GM12873 (cell line): ENCODE measurements at regions not wholly inside any gene's neighbourhood (a gene's known extent, or its start where the extent isn't known, plus 50 kb on each side); places are given as distances from the start of the nearest gene placed in this dataset.

Experiments
- TF ChIP-seq, protein P1 (sequence below): IDR thresholded peaks from 2 replicates; pipeline ENCODE4 v1.5.1; 2012; ENCODE audit warnings: low read depth, mild to moderate bottlenecking, moderate library complexity, low read length, control low read depth; ENCODE audit not compliant: insufficient read depth; ENCODE audit errors: missing control alignments

DNA sequence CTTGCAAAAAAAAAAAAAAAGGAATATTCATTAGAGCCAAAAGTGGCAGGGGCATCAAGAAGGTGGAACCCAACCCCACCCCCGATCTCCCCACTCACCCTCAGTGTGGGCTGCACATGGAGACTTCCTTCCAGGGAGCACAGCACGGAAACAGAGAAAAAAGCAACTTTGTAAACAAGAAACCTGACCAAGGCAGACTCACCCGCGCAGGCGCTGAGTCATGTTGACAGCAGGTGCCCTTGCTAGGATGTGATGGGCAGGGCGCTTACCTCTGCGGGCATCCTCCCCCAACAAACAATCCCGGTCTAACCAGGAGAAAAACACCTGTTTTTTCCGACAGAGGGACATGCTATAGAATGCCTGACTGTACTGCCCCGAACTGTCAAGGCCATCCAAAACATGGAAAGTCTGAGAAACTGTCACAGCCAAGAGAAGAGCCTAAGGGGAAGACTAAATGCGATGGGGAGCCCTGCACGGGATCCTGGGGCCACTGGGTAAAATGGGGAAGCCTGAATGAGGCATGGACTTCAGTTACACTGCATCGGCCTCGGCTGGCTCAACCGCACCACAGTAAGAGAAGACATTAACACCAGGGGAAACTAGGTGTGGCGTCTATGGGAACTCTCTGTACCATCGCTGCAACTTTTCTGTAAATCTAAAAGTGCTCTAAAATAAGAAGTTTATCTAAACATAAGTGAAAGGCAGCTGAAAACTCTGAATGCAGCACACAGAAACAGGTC lies 66.7 kb upstream of the GATA2 start:
- TF ChIP-seq, protein P1, sequence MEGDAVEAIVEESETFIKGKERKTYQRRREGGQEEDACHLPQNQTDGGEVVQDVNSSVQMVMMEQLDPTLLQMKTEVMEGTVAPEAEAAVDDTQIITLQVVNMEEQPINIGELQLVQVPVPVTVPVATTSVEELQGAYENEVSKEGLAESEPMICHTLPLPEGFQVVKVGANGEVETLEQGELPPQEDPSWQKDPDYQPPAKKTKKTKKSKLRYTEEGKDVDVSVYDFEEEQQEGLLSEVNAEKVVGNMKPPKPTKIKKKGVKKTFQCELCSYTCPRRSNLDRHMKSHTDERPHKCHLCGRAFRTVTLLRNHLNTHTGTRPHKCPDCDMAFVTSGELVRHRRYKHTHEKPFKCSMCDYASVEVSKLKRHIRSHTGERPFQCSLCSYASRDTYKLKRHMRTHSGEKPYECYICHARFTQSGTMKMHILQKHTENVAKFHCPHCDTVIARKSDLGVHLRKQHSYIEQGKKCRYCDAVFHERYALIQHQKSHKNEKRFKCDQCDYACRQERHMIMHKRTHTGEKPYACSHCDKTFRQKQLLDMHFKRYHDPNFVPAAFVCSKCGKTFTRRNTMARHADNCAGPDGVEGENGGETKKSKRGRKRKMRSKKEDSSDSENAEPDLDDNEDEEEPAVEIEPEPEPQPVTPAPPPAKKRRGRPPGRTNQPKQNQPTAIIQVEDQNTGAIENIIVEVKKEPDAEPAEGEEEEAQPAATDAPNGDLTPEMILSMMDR = no peak

DNA sequence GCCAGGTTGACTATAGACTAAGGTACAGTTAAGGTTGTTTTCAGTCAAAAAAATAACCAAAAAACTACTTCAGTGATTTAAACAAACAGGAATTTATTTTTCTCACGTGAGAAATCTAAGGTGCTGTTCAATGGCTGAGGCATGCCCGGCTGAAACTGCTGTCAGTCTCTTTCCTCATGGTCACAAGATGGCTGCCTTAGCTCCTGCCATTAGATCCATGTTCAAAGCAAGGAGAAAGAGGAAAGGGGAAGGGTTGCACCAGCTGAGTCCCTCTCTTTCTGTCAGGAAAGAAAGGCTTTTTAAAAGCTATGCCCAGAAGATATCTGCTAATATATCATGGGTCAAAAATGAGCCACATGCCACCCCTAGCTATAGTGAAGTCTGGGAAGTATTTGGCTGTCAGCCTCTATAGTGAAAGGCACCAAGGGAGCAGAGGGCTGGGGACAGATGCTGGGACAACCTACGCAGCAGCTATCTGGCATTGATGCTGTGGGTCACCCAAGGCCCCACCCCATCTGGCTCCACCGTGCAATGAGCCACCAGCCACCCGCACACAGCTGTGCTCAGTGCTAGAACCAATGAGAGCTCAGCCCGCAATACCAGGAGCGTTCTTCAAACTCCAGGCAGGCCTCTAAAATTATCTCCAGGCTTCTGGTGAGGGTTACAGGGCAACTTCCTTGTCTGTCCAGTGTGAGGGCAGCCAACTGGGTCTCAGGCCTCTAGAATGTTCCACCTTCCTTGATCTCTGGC lies 64.7 kb upstream of the GATA2 start:
- TF ChIP-seq, protein P1 = no peak

DNA sequence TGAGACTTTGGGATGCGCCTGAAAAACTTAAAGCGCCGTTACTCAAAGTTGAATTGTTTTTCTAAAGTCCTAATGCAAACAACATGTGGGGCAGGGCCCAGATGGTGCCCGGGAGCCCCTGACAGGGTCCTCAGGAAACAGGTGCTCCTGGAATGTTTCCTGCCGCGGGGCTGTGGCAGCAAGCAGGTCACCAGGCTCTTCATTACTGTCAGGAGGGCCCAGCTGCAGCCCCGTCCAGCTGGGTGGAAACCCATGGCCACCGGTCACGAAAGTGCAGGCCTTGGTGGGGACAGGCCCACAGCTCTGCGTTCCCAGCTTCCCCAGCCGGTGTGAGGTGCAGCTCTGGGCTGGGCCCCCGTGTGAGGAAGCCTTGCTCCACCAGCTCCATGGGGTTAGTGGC lies 63.9 kb upstream of the GATA2 start:
- TF ChIP-seq, protein P1 = no peak

DNA sequence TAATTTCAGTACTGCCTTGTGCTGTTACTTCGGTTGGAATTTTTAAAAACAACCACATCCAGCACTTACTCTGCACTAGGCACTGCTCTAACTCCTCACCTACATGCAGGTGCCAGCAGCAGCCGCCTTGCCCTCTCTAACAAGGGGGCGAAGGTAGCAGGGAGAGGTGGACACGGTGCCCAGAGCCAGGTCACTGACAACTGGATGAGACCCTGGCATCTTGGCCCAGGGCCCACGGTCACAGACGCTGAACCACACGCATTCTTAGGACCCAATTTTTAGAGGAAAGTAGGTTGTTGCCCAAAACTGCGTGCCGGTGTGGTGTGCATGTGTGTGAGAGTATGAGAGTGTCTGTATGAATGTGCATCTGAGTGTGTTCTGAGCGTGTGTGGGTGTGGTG lies 63.4 kb upstream of the GATA2 start:
- TF ChIP-seq, protein P1 = no peak

DNA sequence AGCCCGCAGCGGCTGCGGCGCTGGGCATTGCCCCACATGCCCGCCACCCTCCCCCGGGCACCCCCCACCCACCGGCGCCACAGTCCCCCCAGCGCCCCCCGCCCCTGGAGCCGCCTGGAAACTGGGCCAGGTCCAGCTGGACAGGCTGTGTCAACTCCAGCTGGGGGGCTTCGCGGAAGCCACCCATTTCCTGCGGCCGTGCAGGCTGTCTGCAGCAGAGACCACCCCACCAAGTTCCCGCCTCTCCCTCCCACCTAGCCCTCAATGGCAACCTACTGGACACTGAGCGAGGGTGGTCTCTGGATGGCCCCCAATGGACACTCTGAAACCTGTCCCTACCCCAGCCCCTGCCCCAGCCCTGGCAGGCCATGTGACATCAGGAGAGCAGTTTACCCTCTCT lies 62.8 kb upstream of the GATA2 start:
- TF ChIP-seq, protein P1 = no peak

DNA sequence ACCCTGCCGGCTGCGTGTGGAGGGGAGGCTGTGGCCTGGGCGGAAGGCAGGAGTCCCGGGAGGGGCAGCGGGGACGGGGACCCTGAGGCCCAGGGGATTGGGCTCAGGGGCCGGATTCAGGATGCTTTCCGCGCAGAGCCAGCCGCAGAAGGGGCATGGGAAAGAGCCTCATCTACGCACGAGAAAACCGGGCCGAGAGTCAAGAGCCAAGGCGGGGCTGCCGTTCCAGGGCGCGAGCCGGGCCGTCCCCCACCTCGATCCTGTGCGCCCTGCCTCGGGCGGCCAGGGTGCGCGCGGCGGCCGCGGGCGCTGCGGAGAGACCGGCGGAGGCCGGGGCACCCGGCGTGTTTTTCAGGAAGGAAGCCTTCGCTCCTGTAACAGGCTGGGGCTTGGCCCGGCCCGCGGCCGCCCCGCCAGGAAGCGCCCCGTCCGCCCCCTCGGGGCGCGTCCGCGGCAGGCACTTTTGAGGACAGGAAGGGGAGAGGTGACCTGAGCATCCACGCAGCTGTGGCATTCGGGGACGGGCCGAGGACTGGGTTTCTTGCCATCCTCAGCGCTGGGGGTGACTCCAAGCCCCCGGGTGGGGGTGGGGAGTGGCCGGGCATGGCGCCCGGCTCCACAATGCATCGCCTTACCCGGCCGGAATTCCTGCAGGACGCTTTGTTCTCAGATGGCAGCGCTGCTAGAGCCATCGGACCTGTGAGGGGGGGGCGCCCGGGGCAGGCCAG lies 62.3 kb upstream of the GATA2 start:
- TF ChIP-seq, protein P1 = no peak
